HFFc6 (cell line): ENCODE measurements at regions not wholly inside any gene's neighbourhood (a gene's known extent, or its start where the extent isn't known, plus 50 kb on each side); places are given as distances from the start of the nearest gene placed in this dataset.

ENCODE experiments used
- DNase-seq: peaks from one replicate; pipeline ENCODE4 v3.0.0-alpha.2; 2018
- H3K27ac Mint-ChIP-seq: 2 replicates; pipeline ENCODE4 v1.8.0; 2020; ENCODE audit warnings: mild to moderate bottlenecking, mixed read lengths
- H3K27me3 Mint-ChIP-seq: 2 replicates; pipeline ENCODE4 v1.8.0; 2021; ENCODE audit warnings: mild to moderate bottlenecking, moderate library complexity, mixed read lengths; ENCODE audit not compliant: insufficient read depth
- H3K36me3 Mint-ChIP-seq: 2 replicates; pipeline ENCODE4 v1.8.0; 2021; ENCODE audit warnings: low read depth, mixed read lengths
- H3K4me1 Mint-ChIP-seq: 2 replicates; pipeline ENCODE4 v1.8.0; 2020; ENCODE audit warnings: low read depth, mixed read lengths
- H3K4me3 Mint-ChIP-seq: 2 replicates; pipeline ENCODE4 v1.8.0; 2020; ENCODE audit warnings: mild to moderate bottlenecking, moderate library complexity, mixed read lengths
- H3K9me3 Mint-ChIP-seq: 2 replicates; pipeline ENCODE4 v1.8.0; 2020; ENCODE audit warnings: mild to moderate bottlenecking, mixed read lengths
- CTCF ChIP-seq: fragments of 200-600 bp; sonication (generic); IDR thresholded peaks from 2 replicates; pipeline ENCODE4 v1.5.0; 2021; ENCODE audit warnings: antibody characterized with exemption, mild to moderate bottlenecking

GRCh38 chr17:79248843-79249493, 174.3 kb downstream of the ENGASE start:
- no peak for TF ChIP-seq CTCF
- Mint-ChIP-seq H3K27me3 (peaks cover 35% of the 10 kb centered on the region), H3K4me1 (no peaks in the 10 kb centered on the region), H3K4me3 (no peak overlapping the region), H3K27ac (no peak overlapping the region), H3K36me3 (no peaks in the 10 kb centered on the region), H3K9me3 (no peaks in the 10 kb centered on the region)
- no peak for DNase-seq

DNA sequence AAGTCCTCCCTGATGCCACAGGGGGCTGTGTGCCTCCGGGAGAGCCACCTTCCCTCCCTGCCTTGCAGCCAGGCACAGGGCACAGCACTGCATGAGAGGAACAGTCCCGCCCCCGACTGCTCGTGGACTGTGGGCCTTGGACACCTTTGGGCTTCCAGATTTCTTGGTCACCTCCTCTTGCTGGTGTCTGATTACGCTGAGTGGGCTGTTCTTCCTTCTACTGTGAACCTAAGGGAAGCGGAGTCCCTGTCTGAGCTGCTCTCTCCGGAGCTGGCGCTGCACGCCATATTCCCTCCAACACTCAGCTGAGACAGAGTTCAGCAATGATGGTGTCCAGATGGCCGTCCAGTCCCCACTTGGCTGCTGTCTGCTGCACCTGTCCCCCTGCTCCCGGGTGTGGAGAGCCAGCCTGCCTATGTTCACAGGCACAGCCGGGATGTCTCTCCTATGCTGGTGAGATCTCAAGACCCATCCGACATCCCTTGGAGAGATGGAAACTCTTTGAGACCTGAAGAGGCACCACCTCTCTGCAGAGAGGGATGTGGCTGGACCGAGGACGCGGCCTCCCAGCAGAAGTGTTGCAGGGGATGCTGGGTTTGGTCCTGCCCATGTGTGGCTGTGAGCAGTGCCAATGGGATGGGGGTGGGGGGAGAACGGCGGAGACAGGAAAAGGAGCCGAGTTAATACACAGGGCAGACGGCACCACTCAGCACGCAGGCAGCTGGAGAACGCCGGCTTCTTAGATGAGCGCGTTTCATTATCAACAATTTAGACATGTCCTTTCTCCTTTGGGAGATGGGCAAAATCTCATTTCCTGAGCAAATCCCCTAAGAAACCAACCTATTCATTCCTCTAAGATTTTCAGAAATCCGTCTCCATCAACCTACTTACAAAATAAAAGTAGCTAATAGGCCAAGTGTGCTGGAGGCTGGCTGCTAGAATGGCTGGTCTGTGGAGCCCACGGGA, 171.9 kb downstream of the ENGASE start:
- Mint-ChIP-seq H3K9me3 (no peaks in the 10 kb centered on the region), H3K27me3 (peaks cover 25% of the 10 kb centered on the region), H3K4me3 (no peak overlapping the region), H3K36me3 (no peaks in the 10 kb centered on the region), H3K27ac (no peak overlapping the region), H3K4me1 (no peaks in the 10 kb centered on the region)
- no peak for DNase-seq
- TF ChIP-seq CTCF: no peak

GRCh38 chr17:79244665-79245064, 170.0 kb downstream of the ENGASE start:
- H3K4me3 Mint-ChIP-seq: no peak overlapping the region
- peaks cover 27% of the 10 kb centered on the region for H3K27me3 Mint-ChIP-seq
- no peak for TF ChIP-seq CTCF
- H3K36me3 Mint-ChIP-seq: no peaks in the 10 kb centered on the region
- no peaks in the 10 kb centered on the region for H3K4me1 Mint-ChIP-seq
- H3K9me3 Mint-ChIP-seq: no peaks in the 10 kb centered on the region
- H3K27ac Mint-ChIP-seq: no peak overlapping the region
- DNase-seq: no peak

- Mint-ChIP-seq H3K9me3 (no peaks in the 10 kb centered on the region), H3K4me3 (no peak overlapping the region), H3K36me3 (no peaks in the 10 kb centered on the region), H3K27ac (no peak overlapping the region), H3K27me3 (peaks cover 26% of the 10 kb centered on the region), H3K4me1 (no peaks in the 10 kb centered on the region)
- TF ChIP-seq CTCF: no peak
- no peak for DNase-seq
Observed at GRCh38 chr17:79243996-79244395, 169.4 kb downstream of the ENGASE start.

- H3K4me1 Mint-ChIP-seq: no peaks in the 10 kb centered on the region
- peaks cover 30% of the 10 kb centered on the region for H3K27me3 Mint-ChIP-seq
- H3K9me3 Mint-ChIP-seq: no peaks in the 10 kb centered on the region
- DNase-seq: no peak
- TF ChIP-seq CTCF: no peak
- H3K4me3 Mint-ChIP-seq: no peak overlapping the region
- H3K27ac Mint-ChIP-seq: no peak overlapping the region
- H3K36me3 Mint-ChIP-seq: no peaks in the 10 kb centered on the region
Observed at GRCh38 chr17:79243603-79243990, 169.0 kb downstream of the ENGASE start.
